HepG2 (cell line): ENCODE measurements at regions not wholly inside any gene's neighbourhood (a gene's known extent, or its start where the extent isn't known, plus 50 kb on each side); places are given as distances from the start of the nearest gene placed in this dataset.
A peak's percentile ranks its signal among the peaks of the same experiment; 100 is the strongest.

ENCODE experiments used
- ATAC-seq: fragments of 200-7000 bp; cut with Tn5 transposase; 3 replicates; pipeline ENCODE4 v1.9.1; 2020; ENCODE audit warnings: mild to moderate bottlenecking, moderate library complexity
- BruUV-seq: library from RNA; stranded (reverse); fragments of 400-500 nt; replicated peaks from 2 replicates; lab custom pipeline; 2021; lab: Mats Ljungman, UMichigan
- CTCF ChIA-PET: fragments of 300-600 bp; formaldehyde crosslinking; extraction: SDS; loops from one replicate; lab custom pipeline; 2021; ENCODE audit warnings: low total read pairs, inconsistent platforms, low intra/inter-chr PET ratio; lab: Yijun Ruan, JAX
- POLR2A ChIA-PET: fragments of 350-600 bp; sonication (Branson Sonifier 250); formaldehyde crosslinking; loops from one replicate; lab custom pipeline; 2020; ENCODE audit warnings: antibody characterized with exemption, inconsistent platforms; lab: Yijun Ruan, JAX
- DNase-seq: peaks from one replicate; pipeline ENCODE4 v3.0.0-alpha.2; 2015; ENCODE audit warnings: low spot score
- FAIRE-seq: peaks from 3 replicates; lab custom pipeline; 2011; peaks lifted over from hg19 to GRCh38; lab: Jason Lieb, UNC
- H2AFZ ChIP-seq: one replicate; pipeline ENCODE4 v1.6.1; 2011; ENCODE audit warnings: low read length, inconsistent platforms
- H3K27ac ChIP-seq: fragments of 300-600 bp; 3 replicates; pipeline ENCODE4 v1.8.0; 2011; ENCODE audit warnings: mixed run types, mild to moderate bottlenecking, mixed read lengths, low read length, inconsistent platforms; ENCODE audit not compliant: insufficient read depth; ENCODE audit errors: extremely low read length
- H3K27me3 ChIP-seq, 2 experiments: fragments of 200-600 bp in 1 of 2; 2 replicates in 1 of 2; 3 replicates in 1 of 2; pipeline versions ENCODE4 v1.6.0 to v1.8.0; 2011; ENCODE audit warnings: low read length in 2 of 2, mild to moderate bottlenecking in 2 of 2, moderate library complexity in 2 of 2, inconsistent platforms in 1 of 2; ENCODE audit not compliant: insufficient read depth in 2 of 2, control insufficient read depth in 1 of 2
- H3K36me3 ChIP-seq, 2 experiments: fragments of 200-600 bp in 1 of 2; replicated peaks in 1 of 2; 2 replicates in 1 of 2; 3 replicates in 1 of 2; pipeline versions ENCODE4 v1.5.1 to v1.8.0; 2011; ENCODE audit warnings: low read length in 2 of 2, inconsistent platforms in 1 of 2; ENCODE audit not compliant: insufficient read depth in 2 of 2, control insufficient read depth in 1 of 2
- H3K4me1 ChIP-seq: 2 replicates; pipeline ENCODE4 v1.5.1; 2012; ENCODE audit warnings: low read length, inconsistent platforms; ENCODE audit not compliant: insufficient read depth
- H3K4me2 ChIP-seq: 2 replicates; pipeline ENCODE4 v1.6.0; 2011; ENCODE audit warnings: low read depth, low read length, inconsistent platforms
- H3K4me3 ChIP-seq, 3 experiments: fragments of 200-600 bp in 1 of 3; sonication (generic), shearing (Covaris generic) in 1 of 3; replicated peaks in 1 of 3; 2 replicates each; pipeline ENCODE4 v1.5.1; 2011 to 2016; ENCODE audit warnings: low read length in 3 of 3, inconsistent platforms in 2 of 3, low read depth in 2 of 3, mild to moderate bottlenecking in 2 of 3, control low read depth in 1 of 3, mixed read lengths in 1 of 3; ENCODE audit not compliant: insufficient read depth in 1 of 3
- H3K79me2 ChIP-seq: one replicate; pipeline ENCODE4 v1.6.1; 2011; ENCODE audit warnings: low read length, inconsistent platforms; ENCODE audit not compliant: insufficient read depth
- H3K9ac ChIP-seq: 2 replicates; pipeline ENCODE4 v1.6.0; 2011; ENCODE audit warnings: mild to moderate bottlenecking, low read depth, low read length, inconsistent platforms; ENCODE audit not compliant: insufficient read depth
- H3K9me3 ChIP-seq: 2 replicates; pipeline ENCODE4 v1.5.1; 2012; ENCODE audit warnings: mild to moderate bottlenecking, low read length
- H4K20me1 ChIP-seq: 2 replicates; pipeline ENCODE4 v1.6.0; 2011; ENCODE audit warnings: inconsistent platforms, mild to moderate bottlenecking, low read length, moderate library complexity; ENCODE audit not compliant: insufficient read depth
- MAFG ChIP-seq: sonication (generic); formaldehyde crosslinking; IDR thresholded peaks from 2 replicates; pipeline ENCODE4 v1.5.1; 2020; ENCODE audit warnings: mild to moderate bottlenecking, missing genetic modification reagents
- RAD21 ChIP-seq: fragments of 450-650 bp; formaldehyde crosslinking; IDR thresholded peaks from 2 replicates; pipeline ENCODE4 v1.5.0; 2020; ENCODE audit warnings: mild to moderate bottlenecking
- STAG1 ChIP-seq: sonication (generic); formaldehyde crosslinking; IDR thresholded peaks from 2 replicates; pipeline ENCODE4 v1.4.0; 2020; ENCODE audit warnings: missing genetic modification reagents
- TARDBP ChIP-seq: sonication (generic); formaldehyde crosslinking; IDR thresholded peaks from 2 replicates; pipeline ENCODE4 v1.8.0; 2022; ENCODE audit warnings: mild to moderate bottlenecking, missing genetic modification reagents
- TBL1XR1 ChIP-seq: fragments of 150-350 bp; IDR thresholded peaks from 2 replicates; pipeline ENCODE4 v1.6.1; 2014; ENCODE audit warnings: borderline replicate concordance, low read length; ENCODE audit not compliant: partially characterized antibody
- TCF7 ChIP-seq: sonication (generic); IDR thresholded peaks from 2 replicates; pipeline ENCODE4 v1.6.1; 2016; ENCODE audit warnings: antibody characterized with exemption, low read depth
- TEAD3 ChIP-seq: optimal IDR thresholded peaks from 2 replicates; pipeline ENCODE3; 2016; ENCODE audit warnings: borderline replicate concordance
- ZNF615 ChIP-seq: sonication (generic); formaldehyde crosslinking; IDR thresholded peaks from 2 replicates; pipeline ENCODE4 v1.5.0; 2020; ENCODE audit warnings: mild to moderate bottlenecking, missing genetic modification reagents, borderline replicate concordance
- ZNF672 ChIP-seq: sonication (generic); formaldehyde crosslinking; IDR thresholded peaks from 2 replicates; pipeline ENCODE4 v1.8.1; 2022; ENCODE audit warnings: missing genetic modification reagents
- ZNF800 ChIP-seq: sonication (generic); formaldehyde crosslinking; IDR thresholded peaks from 2 replicates; pipeline ENCODE4 v1.4.0; 2020; ENCODE audit warnings: missing genetic modification reagents
- WGBS: methylation state at CpG from one replicate; pipeline ENCODE4 v1.1.6; 2017; ENCODE audit warnings: low lambda C conversion rate; 5-methylcytosine and 5-hydroxymethylcytosine counted together
- in situ Hi-C: cut with HindIII; loops from 2 replicates; pipeline ENCODE4 v1.10.0; 2017; ENCODE audit warnings: low pct_unique_long_range_greater_than_20kb; ENCODE audit not compliant: extremely low pct_ligation_motif_present
- intact Hi-C: fragments of 100-400 bp; cut with micrococcal nuclease; formaldehyde crosslinking; loops from one replicate; pipeline ENCODE4 v1.10.0; 2022; ENCODE audit not compliant: unreplicated experiment
- TF ChIP-seq, protein P1 (sequence below): sonication (generic); formaldehyde crosslinking; IDR thresholded peaks from 2 replicates; pipeline ENCODE4 v1.4.0; 2020; ENCODE audit warnings: missing genetic modification reagents, borderline replicate concordance
- TF ChIP-seq, protein P2 (sequence below): sonication (generic); formaldehyde crosslinking; IDR thresholded peaks from 2 replicates; pipeline ENCODE4 v1.4.0; 2020; ENCODE audit warnings: mild to moderate bottlenecking, low read depth, missing genetic modification reagents

DNA sequence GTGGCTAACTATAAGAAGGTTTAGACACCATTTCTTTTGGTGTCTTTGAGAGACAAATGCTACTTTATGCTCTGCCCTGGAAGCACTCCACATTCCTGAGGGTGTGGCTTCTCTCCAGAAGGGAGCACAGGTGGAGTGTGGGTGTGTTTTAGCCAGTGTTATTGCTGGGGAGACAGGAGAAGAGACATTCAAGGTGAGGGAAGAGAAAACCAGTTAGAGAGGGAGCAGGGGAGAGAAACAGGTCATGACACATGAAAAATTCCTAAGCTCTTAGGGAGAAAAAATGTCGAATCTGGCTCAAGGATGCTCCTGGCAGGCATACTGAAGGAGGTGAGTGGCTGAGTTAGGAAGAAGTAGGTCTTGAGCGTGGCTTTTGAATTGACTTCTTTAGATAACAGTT is 292.8 kb downstream of the CLIC5 start (continued):
- TF ChIP-seq, protein P1, sequence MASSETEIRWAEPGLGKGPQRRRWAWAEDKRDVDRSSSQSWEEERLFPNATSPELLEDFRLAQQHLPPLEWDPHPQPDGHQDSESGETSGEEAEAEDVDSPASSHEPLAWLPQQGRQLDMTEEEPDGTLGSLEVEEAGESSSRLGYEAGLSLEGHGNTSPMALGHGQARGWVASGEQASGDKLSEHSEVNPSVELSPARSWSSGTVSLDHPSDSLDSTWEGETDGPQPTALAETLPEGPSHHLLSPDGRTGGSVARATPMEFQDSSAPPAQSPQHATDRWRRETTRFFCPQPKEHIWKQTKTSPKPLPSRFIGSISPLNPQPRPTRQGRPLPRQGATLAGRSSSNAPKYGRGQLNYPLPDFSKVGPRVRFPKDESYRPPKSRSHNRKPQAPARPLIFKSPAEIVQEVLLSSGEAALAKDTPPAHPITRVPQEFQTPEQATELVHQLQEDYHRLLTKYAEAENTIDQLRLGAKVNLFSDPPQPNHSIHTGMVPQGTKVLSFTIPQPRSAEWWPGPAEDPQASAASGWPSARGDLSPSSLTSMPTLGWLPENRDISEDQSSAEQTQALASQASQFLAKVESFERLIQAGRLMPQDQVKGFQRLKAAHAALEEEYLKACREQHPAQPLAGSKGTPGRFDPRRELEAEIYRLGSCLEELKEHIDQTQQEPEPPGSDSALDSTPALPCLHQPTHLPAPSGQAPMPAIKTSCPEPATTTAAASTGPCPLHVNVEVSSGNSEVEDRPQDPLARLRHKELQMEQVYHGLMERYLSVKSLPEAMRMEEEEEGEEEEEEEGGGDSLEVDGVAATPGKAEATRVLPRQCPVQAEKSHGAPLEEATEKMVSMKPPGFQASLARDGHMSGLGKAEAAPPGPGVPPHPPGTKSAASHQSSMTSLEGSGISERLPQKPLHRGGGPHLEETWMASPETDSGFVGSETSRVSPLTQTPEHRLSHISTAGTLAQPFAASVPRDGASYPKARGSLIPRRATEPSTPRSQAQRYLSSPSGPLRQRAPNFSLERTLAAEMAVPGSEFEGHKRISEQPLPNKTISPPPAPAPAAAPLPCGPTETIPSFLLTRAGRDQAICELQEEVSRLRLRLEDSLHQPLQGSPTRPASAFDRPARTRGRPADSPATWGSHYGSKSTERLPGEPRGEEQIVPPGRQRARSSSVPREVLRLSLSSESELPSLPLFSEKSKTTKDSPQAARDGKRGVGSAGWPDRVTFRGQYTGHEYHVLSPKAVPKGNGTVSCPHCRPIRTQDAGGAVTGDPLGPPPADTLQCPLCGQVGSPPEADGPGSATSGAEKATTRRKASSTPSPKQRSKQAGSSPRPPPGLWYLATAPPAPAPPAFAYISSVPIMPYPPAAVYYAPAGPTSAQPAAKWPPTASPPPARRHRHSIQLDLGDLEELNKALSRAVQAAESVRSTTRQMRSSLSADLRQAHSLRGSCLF (CRISPR knock-in tag) = no peak
- TF ChIP-seq ZNF672 (CRISPR knock-in tag) = no peak
- TF ChIP-seq, all 625 proteins: peak for 0

DNA sequence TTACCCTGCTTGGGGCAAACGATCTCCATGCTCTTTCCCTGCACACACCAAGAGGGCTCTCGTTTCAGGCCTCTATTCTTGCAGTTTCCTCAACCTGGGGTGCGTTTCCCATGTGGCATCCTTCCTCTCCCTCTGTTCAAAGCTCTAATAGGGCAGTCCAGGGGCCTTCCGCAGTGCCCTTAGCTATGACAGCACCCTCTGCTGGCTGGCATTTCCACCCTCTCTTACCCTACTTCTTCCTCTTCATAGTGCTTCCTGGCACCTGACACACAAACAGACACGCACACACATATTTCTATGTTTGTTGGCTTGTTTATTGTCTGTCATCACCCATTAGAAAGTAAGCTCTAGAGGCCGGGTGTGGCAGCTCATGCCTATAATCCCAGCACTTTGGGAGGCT is 294.0 kb downstream of the CLIC5 start:
- BruUV-seq = no TSS peak
- FAIRE-seq = no peak
- Histone ChIP-seq H3K27ac (no peak overlapping the region), H3K79me2 (no peaks in the 10 kb centered on the region)
- TF ChIP-seq RAD21 (CRISPR knock-in tag) (no peak), MAFG (CRISPR knock-in tag) (no peak), TCF7 (no peak), TARDBP (no peak), ZNF615 (CRISPR knock-in tag) (no peak), ZNF800 (CRISPR knock-in tag) (no peak), TBL1XR1 (no peak), TEAD3 (CRISPR knock-in tag) (peak; percentile 26), STAG1 (CRISPR knock-in tag) (peak; percentile 6; the same call in 1 of the 2 replicates)
- TF ChIP-seq, protein P2, sequence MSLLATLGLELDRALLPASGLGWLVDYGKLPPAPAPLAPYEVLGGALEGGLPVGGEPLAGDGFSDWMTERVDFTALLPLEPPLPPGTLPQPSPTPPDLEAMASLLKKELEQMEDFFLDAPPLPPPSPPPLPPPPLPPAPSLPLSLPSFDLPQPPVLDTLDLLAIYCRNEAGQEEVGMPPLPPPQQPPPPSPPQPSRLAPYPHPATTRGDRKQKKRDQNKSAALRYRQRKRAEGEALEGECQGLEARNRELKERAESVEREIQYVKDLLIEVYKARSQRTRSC (CRISPR knock-in tag) = no peak
- TF ChIP-seq, all 625 proteins: peak for 2
- Histone ChIP-seq H3K4me1 (no peaks in the 10 kb centered on the region), H3K27me3 (peaks cover 0 to 5% of the 10 kb centered on the region in 2 experiments; a peak in 1 of 5 replicates), H3K9ac (no peak overlapping the region), H3K4me3 (no peak overlapping the region), H3K36me3 (no peaks in the 10 kb centered on the region), H3K4me2 (no peak overlapping the region), H4K20me1 (no peaks in the 10 kb centered on the region), H3K9me3 (no peaks in the 10 kb centered on the region), H2AFZ (no peak overlapping the region)
- 27% methylated on average over 6 of the region's 6 CpGs for WGBS
- DNase-seq (no peak), ATAC-seq (peak; percentile 44; the same call in 1 of the 3 replicates)
- in situ Hi-C loops = no loop called here
- ChIA-PET POLR2A (no interaction called here), CTCF (interaction anchor here (1.2 kb wide), 1 partner anchor 1067 kb away, joined by 3 read pairs; no protein-coding TSS in a partner anchor)
- intact Hi-C loops = no loop called here
